NCI-H2227 treated with DMSO at 0.1 percent for 48 hours (cell line): ENCODE measurements at regions not wholly inside any gene's neighbourhood (a gene's known extent, or its start where the extent isn't known, plus 50 kb on each side); places are given as distances from the start of the nearest gene placed in this dataset.
"Not testable (repeated sequence)": the region's sequence is repeated elsewhere in the genome, so short reads cannot be mapped to it uniquely, and the experiment has no call there.

Experiments
- DNase-seq: peaks from one replicate; lab custom pipeline; 2025; lab: John Stamatoyannopoulos, UW

DNA sequence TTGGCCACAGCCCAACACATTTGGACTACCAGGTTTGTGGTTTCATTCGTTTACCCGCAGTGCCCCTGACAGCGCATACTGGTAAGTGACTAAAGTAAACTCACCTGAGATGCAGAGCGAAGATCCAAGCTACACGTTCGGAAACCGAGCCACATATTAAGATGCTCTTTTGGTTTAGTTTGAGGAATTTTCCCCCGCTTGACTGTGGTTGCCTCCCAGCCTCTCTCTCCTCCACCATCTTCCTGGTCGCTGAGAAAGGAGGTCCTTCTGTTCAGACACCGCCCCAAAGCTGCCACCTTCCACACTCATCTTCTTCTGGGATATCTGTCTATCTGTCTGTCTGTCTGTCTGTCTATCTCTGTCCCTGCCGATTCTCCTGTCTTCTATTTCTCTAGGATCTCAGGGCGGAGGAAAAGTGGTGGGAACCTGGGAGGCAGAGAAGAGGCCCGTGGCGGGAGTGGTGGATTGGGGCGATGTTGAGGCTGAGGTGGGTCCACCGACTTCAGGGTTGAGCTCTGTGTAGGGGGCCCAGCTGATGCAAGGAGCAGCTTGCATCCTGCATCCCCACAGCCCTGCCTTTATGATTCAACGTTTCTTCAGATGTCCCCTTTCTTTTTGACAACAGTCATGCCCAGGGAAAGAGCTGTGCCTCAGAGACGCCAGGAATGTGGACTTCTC is 196.9 kb upstream of the ZNF184 start:
- no peak for DNase-seq

DNA sequence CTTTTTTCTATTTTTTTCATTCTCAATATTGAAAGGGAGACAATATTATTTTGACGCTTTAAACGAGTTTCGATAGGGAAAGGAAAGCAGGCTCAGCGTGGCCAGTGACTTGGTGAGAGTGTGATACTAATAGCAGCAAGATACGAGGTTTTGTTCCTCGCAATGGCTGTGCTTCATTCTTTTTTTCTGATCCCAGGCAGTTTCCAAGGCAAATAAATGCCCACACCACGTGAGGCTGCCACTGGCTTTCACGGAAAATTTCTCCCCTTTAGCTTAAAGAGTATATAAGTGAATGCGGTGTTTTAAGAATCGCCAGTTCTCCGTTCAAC is 196.4 kb upstream of the ZNF184 start:
- no peak for DNase-seq

DNA sequence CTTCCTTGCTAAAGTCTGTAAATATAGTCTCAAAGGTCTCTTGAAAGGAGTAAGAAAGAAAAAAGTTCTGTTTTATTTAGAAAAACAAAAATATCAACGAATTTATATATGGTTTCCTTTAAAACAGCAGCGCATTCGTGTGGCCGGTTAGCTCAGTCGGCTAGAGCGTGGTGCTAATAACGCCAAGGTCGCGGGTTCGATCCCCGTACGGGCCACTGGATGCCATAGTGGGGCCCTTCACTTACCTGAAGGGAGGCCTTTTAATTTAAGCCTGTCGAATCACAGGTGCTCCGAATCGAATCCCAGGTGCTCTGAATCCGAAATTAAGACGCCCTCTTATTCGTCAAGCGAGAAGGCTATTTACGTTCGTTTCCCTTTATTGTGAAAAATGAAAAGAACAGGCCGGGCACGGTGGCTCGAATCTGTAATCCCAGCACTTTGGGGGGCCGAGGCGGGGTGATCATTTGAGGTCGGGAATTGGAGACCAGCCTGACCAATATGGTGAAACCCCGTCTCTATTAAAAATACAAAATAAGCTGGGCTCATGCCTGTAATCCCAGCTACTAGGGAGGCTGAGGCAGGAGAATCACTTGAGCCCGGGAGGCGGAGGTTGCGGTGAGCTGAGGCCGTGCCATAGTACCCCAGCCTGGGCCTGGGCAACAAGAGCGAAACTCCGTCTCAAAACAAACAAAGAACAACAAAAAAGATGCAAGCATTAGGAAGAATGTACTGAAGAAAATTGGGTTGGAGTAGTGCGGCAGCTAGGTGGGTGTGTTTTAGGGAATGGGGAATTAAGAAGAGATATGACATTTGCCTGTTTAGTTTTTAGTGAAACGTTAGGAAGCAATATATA is 195.8 kb upstream of the ZNF184 start:
- DNase-seq, result peak; percentile 60

DNA sequence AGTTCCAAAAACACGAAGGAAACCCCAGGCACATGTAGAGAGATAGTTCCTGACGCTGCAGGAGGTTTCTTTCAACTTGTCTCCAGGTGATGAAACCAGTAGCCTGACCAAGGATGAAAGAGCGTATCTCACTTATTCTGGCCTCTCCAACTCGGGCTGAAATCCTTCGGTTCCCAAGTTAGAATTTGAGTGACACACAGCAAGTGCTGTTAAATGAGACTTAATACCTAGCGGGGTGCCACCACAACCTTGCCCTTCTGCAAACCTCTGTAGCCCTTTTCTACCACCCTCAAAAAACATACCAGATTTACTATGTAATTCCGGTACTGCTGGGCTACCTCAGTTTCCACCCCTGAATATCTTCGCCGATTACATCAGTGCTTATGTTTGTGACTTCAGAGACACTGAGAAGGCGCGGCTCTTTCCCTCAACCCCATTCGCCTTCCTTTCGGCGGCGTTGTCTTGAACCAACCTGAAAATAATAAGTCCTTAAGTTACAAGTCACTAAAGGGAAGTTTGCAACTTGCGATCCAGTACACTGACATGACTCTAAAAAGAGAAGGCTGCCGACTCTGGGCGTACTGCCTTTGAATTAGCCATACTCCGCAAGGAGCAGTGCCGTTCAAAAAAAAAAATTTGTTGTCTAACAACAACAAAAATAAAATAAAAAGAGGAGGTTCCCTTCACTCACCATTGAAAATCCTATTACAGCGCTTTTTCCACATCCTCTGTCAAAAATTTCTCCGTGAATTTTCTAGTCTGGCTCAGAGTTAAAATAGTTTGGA is 194.9 kb upstream of the ZNF184 start:
- no peak for DNase-seq

DNA sequence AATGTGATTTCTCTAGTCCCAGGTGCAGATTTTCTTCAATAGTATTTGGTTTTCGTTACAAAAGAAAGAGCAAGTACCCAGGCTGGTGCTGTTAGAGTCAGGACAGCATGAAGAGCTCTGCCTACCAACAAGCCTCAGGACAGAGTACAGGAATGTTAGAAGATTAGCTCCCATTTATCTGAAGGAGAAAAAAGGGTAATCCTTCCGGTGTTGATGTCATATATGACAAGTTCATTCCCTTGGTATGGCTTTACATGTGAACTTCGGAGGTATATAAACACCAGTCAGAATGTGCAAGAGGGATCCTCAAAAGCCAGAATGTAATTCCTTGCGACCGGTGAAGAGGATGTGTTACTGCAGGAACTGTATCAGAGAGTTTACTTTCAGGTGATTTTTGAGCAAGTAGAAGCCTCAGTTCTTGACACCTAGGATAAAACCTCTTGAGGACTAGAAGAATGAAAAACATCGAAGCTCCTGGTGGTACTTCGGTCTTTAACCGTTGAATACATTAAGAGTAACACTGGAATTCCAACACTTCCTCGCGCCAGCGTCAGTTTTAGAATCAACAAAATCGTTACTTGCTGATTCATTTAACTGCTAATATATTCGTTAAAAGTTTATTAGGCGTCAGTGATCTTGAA is 194.2 kb upstream of the ZNF184 start:
- DNase-seq, result no peak

DNA sequence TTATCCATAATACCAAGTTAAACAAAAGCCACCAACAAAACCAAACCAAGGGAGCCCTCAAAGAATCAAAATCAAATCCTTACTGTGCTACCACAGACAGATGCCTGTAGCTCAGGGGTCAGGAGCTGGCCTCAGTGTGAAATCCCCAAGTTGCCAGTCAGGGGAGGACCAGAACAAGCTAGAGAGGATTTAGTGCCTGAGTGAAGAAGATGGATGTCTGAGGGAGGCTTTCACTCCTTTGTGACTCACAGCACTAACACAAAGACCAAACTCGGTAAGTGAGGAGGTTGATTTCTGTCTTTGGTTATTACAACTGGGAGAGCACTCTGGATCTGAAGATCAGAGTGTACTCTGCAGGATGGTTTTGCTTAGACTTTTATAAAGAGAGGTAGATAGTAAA is 189.9 kb upstream of the ZNF184 start:
- DNase-seq, result no peak

DNA sequence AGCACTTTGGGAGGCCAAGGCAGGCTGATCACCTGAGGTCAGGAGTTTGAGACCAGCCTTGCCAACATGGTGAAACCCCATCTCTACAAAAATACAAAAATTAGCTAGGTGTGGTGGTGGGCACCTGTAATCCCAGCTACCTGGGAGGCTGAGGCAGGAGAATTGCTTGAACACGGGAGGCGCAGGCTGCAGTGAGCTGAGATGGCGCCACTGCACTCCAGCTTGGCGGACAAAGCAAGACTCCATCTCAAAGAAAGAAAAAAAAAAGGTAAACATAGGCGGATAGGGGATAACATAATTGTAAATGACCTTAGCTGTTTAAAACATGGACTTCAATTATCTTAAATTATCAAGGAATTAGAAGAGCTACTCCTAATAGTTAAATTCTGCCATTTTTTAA is 189.3 kb upstream of the ZNF184 start:
- not testable (repeated sequence) for DNase-seq

DNA sequence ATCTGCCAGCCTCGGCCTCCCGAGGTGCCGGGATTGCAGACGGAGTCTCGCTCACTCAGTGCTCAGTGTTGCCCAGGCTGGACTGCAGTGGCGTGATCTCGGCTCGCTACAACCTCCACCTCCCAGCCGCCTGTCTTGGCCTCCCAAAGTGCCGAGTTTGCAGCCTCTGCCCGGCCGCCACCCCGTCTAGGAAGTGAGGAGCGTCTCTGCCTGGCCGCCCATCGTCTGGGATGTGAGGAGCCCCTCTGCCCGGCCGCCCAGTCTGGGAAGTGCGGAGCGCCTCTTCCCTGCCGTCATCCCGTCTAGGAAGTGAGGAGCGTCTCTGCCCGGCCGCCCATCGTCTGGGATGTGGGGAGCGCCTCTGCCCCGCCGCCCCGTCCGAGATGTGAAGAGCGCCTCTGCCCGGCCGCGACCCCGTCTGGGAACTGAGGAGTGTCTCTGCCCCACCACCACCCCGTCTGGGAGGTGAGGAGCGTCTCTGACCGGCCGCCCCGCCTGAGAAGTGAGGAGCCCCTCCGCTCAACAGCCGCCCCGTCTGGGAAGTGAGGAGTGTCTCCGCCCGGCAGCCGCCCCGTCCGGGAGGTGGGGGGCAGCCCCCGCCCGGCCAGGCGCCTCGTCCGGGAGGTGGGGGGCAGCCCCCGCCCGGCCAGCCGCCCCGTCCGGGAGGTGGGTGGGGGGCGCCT is 180.4 kb upstream of the ZNF184 start:
- not testable (repeated sequence) for DNase-seq

DNA sequence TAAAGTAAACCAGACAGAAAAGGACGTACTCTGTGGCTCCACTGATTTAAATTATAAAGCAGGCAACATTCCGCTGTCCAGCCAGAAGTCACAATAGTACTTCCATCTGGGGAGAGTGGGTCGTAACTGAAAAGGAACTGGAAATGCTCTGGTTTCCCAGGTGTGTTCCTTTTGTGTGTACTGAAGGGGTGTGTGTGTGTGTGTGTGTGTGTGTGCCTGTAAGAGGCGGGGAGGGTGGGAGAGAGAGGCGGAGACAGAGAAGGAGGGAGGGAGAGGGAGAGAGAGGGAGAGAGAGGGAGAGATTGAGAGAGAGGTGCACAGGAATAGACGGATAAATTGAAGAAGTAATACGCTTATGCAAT is 178.4 kb upstream of the ZNF184 start:
- peak; percentile 69 for DNase-seq

DNA sequence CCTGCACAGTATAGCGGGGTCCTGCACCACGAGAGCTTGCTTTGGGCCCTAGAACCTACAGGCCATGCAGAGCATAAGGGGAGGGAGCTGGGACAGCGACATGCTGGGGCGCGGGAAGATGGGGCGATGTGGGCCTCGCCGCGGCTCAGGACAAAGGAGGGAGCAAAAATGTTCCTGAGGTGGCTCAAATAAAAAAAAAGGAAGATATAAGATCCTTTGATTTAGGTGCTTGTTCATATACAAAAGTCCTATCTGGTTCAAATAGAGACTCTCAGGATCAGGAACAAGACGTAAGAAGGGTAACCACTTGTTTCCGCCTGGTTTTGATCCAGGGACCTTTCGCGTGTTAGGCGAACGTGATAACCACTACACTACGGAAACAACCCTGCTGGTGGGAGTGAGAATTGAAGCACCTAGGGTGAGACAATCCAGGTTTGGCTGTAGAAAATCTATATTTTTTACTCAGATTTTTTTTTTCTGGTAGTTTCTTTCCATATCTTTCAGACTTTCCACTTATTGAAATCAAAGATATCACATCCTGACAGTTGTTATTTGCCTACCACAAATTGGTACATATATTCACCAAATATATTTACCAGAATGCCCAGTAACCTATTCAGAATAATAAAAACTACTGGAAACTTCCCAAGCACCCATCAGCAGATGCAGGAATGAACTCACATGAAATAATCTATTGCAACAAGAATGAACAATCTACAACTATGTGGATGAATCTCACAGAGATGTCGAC is 177.9 kb upstream of the ZNF184 start:
- DNase-seq, result peak; percentile 75

DNA sequence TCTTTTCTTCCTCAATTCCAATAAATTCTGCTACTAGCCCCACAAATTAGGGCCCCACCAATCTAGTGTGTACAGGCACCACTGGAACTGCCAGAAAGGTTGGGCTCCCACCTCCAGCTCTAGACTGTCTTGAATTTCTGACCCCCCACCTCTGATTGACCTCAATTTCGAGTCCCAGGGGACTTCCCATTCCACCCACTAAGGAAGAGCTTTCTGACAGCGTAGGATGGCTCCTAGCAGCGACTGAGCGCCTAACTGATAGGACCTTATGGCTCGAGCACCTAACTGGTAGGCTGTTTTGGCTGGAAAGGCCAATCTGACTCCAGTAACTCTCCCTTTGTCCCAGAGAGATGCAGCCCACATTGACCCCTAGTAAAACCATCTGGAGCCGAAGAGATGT is 171.6 kb upstream of the ZNF184 start:
- DNase-seq, result no peak

DNA sequence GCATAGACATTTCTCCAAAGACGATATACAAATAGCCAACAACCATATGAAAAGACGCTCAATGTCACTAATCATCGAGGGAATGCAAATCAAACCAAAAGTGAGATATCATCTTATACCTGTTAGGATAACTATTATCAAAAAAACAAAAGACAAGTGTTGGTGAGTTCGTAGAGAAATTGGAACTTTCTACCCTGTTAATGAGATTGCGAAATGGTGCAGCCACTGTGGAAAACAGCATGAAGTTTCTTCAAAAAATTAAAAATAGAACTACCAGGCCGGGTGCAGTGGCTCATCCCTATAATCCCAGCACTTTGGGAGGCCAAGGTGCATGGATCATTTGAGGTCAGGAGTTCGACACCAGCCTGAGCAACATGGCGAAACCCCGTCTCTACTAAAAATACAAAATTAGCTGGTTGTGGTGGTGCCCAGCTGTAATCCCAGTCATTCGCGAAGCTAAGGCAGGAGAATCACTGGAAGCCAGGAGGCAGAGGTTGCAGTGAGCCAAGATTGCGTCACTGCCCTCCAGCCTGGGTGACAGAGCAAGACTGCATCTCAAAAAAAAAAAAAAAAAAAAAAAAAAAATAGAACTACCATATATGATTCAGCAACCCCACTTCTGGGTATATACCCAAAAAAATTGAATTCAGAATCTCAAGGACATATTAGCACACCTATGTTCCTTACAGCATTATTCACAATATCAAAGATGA is 170.0 kb upstream of the ZNF184 start:
- DNase-seq, result no peak

DNA sequence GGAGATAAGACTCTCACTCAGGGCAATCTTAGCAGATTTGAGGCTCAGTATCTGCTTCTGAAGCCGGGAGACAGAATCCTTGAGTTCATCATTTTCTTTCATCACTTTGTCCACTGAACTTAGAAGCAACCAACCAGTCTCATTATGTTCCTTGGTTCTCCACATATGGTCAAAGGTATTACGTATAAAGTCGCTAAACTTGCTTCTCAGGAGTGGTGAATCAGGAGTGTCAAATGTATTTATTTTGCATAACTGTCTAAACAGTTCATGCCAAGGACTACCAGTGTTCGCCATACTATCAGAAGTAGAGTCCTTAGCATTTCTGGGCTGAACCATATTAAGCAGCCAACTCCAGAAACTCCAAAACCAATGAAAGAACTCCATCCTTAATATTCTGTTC is 163.0 kb upstream of the ZNF184 start:
- not testable (repeated sequence) for DNase-seq

DNA sequence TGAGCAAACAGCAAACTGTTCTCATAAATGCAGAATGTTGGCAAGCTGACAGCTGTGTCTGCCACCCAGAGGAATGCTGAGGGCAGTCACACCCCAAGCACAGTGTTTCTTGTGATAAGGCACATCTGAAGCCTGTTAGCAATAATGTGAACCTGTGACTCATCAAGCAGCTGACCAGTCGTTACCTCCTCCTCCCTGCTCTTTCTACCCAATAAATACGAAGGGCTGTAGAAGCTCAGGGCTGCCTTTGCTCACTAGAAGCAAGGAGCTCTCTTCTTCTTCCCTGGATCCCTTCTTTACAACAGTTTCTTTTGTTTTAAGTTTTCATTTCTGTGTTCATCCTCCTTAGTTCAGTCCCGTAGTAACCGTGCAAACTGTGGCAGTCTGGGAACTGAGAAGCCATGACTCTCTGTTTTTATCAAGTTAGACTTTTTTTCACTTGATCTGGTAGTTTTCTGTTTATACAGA is 160.3 kb upstream of the ZNF184 start:
- DNase-seq, result not testable (repeated sequence)

DNA sequence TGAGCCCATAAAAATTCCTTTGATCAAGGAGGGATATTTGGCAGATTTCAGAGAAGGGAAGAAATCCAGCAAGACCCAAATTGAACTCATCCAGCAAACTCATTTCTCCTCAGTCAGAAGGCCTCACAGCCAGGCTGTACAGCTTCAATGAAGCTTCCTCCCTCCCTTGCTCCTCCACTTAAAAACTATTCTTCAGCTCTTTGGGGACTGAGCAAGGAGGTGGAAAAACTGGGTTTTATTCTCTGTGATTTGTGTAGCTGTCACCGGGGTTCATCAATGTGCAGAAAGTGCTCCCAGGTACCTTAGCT is 158.7 kb upstream of the ZNF184 start:
- DNase-seq, result no peak

DNA sequence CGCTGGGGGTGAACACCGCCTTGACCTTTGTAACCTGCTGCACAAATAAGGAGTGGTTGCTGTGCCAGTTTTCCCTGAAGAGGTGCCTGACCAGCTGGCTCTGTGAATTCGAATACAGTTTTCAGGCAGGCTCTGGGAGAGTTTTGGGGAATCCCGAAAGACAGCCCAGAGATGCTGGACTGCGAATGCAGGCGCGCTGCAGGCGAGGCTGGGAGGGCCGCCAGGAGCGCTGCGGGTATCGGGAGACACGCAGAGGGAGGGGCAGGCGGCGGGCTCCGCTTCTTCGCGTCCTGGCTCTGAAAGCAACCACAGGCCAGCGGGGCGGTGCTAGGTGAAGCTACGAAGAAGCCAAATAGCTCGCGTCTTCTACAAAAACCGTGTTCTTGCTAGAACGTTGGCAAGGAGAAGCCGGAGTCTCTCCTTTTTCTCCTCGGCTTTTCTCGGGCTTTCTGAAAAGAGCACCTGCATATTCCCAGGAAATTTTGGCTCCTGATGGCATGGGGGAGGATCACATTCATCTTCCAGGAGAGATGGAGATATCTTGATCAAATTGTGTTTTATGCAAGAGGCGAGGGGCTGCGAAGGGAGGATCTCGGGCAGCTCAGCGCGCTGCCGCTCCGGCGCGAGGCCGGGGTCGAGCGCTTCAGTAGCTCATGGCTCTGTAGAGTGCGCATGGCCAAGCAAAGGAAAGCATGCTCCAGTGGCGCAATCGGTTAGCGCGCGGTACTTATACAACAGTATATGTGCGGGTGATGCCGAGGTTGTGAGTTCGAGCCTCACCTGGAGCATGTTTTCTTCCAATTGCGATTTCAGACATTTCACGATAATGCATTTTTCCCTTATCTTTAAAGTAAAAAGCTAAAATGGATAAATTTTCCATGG is 158.1 kb upstream of the ZNF184 start:
- peak; percentile 81 for DNase-seq

DNA sequence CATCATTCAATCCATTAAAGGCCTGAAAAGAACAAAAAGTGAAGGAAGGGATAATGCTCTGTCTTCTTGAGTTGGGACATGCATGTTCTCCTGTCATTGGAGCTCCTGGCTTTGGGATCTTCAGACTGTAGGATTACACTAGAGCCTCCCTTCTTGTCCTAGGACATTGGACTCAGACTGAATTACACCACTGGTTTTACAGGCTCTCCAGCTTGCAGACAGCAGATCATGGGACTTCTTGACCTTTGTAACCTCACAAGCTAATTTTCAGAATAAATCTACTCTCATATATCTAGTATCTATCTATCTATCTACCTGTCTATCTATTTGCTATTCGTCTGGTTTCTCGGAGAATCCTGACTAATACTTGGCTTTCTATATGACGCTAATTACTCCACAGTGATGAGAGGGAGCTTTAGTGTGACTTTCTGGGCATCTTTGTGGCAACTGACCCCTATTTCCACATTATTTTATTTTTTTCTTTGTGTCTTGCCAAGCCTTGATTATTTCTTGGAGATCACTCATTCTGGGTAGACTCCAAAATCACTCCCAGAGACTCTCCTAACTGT is 151.9 kb upstream of the ZNF184 start:
- DNase-seq, result no peak

DNA sequence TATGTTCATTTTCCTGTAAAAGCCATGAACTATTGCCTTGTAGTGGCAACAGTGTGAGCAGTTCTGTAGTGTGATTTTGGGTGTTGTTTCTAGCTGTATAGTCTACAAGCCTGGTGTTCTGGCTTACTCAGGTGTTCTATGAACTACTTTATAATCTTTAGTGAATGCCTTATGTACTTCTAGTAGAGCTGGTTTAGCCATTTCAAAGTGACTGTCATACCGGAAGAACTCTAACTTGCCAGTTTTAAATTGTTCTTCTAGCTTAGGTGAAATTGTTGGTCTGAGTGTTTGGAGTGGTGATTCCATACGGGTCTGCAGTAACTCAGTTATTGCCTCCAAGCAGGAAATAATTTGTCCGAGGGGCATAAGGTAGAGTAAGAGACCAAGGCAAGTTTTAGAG is 150.2 kb upstream of the ZNF184 start:
- no peak for DNase-seq

DNA sequence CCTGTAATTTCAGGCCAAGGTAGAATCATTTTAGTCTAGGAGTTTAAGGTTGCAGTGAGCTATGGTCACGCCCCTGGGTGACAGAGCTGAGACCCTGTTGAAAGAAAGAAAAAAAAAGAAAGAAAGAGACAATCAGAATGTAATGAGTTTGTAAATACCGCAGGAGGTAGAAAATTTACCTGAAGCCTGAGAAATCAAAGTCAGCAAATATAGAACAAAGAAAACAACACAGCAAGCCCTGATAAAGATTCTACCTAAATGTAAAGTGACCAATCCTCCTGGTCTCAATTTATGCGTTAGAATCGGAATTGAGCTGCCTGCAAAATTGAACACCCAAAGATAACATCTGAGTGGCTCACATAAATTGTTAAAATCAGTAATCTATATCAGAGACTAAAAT is 146.5 kb upstream of the ZNF184 start:
- no peak for DNase-seq
